Fibroblast of villous mesenchyme (primary cell): ENCODE measurements at regions not wholly inside any gene's neighbourhood (a gene's known extent, or its start where the extent isn't known, plus 50 kb on each side); places are given as distances from the start of the nearest gene placed in this dataset.

Experiments used
- DNase-seq: peaks from one replicate; pipeline ENCODE4 v3.0.0-alpha.2; 2010; ENCODE audit warnings: low read depth
- H3K4me3 ChIP-seq: 2 replicates; pipeline ENCODE4 v1.5.1; 2011; ENCODE audit warnings: low read depth, mild to moderate bottlenecking, low read length
- CTCF ChIP-seq: IDR thresholded peaks from 2 replicates; pipeline ENCODE4 v1.5.1; 2012; ENCODE audit warnings: low read depth, mild to moderate bottlenecking, low read length; ENCODE audit not compliant: insufficient read depth

GRCh38 chr12:76195920-76196319, 111.4 kb upstream of the NAP1L1 start:
- H3K4me3 ChIP-seq: no peak overlapping the region
- TF ChIP-seq CTCF: no peak

GRCh38 chr12:76194724-76195123, 110.2 kb upstream of the NAP1L1 start:
- TF ChIP-seq CTCF: no peak
- H3K4me3 ChIP-seq: no peak overlapping the region
- no peak for DNase-seq

More at GRCh38 chr12:76195920-76196319, 111.4 kb upstream of the NAP1L1 start:
- DNase-seq: no peak

- H3K4me3 ChIP-seq: no peak overlapping the region
- TF ChIP-seq CTCF: no peak
- no peak for DNase-seq
Observed at GRCh38 chr12:76193961-76194360, 109.5 kb upstream of the NAP1L1 start.

GRCh38 chr12:76192416-76192815, 107.9 kb upstream of the NAP1L1 start:
- TF ChIP-seq CTCF: no peak
- H3K4me3 ChIP-seq: no peak overlapping the region
- DNase-seq: no peak

GRCh38 chr12:76190299-76190698, 105.8 kb upstream of the NAP1L1 start:
- no peak for DNase-seq
- TF ChIP-seq CTCF: no peak
- no peak overlapping the region for H3K4me3 ChIP-seq

- no peak for DNase-seq
- no peak overlapping the region for H3K4me3 ChIP-seq
- no peak for TF ChIP-seq CTCF
Observed at GRCh38 chr12:76189851-76190250, 105.4 kb upstream of the NAP1L1 start.

GRCh38 chr12:76187177-76187576, 102.7 kb upstream of the NAP1L1 start:
- TF ChIP-seq CTCF: no peak
- DNase-seq: no peak
- no peak overlapping the region for H3K4me3 ChIP-seq
